DMS 273 treated with DMSO at 0.1 percent for 48 hours (cell line): ENCODE measurements at regions not wholly inside any gene's neighbourhood (a gene's known extent, or its start where the extent isn't known, plus 50 kb on each side); places are given as distances from the start of the nearest gene placed in this dataset.
"Not testable (repeated sequence)": the region's sequence is repeated elsewhere in the genome, so short reads cannot be mapped to it uniquely, and the experiment has no call there.

Experiments
- DNase-seq: peaks from one replicate; lab custom pipeline; 2025; lab: John Stamatoyannopoulos, UW

GRCh38 chr2:109669731-109670130 lies 55.6 kb downstream of the SOWAHC start:
- DNase-seq = no peak

DNA sequence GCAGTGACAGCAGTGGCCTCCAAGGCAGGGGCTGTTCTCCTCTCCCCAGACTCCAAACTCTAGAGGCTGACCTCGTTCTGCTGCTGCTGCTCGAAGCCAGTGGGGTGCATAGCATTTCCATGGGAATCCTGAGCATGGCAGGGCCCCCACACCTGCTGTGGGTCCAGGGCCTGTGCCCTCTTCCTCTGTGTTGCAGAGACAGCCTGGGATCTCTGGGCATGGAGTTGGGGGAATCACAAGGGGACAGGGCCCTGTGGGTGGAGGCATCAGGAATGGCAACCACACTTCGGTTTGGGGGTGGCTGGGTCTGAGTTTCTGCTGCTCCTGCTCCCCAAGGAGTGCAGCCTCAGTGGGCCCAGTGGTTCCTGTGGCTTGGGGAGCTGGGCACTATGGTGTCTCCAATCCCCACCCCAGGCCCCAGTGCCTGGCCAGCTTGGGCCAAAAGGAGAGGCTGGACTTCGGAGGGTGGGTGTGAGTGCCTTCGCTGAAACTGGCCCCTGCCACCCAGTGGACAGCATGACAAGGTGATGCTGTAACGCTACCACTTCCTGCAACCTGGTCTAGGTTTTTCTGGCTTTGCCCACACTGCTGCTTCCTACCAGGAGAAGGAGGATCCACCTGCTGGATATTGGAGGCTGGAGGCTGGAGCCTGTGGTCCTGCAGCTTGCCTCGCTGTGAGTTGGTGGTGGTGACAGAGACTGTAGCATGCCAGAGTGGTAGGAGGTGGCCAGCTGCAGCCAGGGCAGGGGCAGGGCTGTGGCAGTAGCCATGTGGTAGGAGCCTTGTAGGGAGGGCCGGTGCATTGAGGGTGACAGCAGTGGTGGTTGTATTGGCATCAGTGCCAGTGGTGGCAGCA lies 56.6 kb downstream of the SOWAHC start:
- DNase-seq = no peak

GRCh38 chr2:109674894-109675534 lies 60.9 kb downstream of the SOWAHC start:
- DNase-seq = no peak

- no peak for DNase-seq
These were observed 61.6 kb downstream of the SOWAHC start for GRCh38 chr2:109675666-109676345.

GRCh38 chr2:109676346-109676902 lies 62.3 kb downstream of the SOWAHC start:
- peak; percentile 10 for DNase-seq

DNA sequence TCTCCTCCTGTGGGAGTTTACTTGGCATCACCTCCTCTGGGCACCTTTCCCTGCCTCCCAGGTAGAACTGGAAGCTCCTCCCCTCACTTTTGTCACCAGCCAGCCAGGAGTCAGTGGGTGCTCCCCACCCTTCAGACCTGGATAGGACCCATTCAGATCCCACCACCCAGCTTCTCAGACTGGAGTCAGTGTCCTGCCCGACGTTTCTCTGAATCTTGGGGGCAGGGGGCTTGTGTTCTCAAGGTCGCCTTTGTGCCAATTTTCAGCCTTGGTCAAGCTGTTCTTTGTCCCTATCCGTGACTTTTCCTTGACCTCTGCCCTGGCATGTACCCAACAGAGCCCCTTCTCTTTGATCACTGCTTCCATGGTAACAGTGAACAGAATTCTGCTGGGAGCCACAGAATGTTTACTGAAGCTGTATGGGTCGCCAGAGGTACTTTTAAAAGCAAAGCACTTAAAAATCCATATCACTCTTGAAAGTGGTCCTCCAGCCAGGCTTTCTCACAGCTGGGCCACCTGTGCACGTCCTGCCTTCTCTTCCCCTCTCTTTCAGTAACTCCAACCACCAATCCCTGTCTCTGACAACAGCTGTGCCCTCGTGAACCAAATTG lies 63.1 kb downstream of the SOWAHC start:
- DNase-seq = not testable (repeated sequence)

DNA sequence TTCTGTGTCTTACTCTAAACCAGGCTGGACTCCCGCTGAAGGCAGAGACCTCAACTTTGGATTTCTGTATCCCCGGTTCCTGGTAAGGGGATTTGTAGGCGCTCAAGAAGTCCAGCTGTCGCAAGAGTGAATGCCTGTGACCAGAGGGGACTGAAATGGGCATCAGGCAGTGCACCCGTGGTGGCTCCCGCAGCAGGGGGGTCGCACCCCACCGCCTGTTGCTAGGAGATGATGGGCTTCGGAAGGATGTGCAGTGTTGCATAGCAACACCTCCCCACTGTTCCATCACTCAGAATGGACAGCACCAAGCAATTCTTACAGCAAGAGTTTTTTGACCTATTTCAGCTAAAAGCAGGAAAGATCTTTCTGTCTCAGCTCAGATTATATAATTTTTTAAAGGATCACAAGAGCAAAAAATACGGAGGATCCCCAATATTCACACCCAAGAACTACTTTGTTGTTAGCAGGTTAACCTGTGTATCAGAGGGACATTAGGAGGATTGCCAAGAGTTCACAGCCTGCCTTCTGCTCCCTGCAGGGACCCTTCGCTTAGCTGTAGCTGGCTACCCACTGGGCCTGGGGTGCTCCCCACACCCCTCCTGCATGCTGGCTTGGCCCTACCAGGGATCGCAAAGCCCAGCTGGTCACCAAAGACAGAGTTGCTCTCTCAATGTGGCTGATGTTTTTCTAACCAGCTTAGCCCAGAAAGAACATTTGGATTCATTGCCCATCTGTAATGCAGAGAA lies 63.8 kb downstream of the SOWAHC start:
- no peak for DNase-seq

DNA sequence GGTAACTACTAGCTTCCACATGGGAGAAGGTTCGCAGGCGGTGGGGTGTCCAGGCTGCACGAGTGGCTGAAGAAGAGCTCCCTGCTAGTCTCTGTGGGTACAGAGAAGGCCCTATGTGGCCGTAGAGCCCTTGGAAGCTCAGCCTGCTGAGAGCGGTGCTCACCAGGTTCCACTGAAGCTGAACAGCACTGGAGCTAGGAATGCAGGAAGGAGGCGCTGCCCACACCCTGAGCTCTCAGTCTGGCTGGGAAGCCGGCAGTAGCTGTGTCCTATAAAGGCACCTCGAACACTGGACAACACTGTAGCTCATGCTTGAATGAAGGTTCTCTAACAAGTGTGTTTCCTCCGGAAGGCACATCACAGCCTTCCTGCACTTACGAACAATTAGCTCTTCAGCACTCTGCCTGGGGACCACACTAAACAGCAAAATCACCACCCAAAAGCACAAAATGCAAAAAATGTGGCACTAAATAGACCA lies 64.6 kb downstream of the SOWAHC start:
- DNase-seq = not testable (repeated sequence)

DNA sequence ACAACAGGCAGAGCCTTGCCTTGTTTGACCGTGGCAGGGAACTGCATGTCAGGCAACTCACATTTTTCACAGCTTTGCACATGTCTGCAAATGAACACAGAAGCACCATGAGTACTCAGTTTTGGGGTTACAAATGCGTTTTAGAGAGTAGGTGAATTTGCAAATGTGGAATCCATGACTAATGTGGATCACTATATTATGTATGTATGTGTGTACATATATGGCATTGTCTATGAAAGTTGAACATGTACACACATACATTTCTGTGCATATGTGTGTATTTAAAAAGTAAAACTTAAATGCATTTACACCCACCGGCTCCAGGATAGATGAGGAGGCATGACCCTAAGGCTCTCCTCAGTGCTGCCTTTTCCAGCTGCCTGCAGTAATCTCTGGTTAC lies 65.1 kb downstream of the SOWAHC start:
- DNase-seq = no peak

DNA sequence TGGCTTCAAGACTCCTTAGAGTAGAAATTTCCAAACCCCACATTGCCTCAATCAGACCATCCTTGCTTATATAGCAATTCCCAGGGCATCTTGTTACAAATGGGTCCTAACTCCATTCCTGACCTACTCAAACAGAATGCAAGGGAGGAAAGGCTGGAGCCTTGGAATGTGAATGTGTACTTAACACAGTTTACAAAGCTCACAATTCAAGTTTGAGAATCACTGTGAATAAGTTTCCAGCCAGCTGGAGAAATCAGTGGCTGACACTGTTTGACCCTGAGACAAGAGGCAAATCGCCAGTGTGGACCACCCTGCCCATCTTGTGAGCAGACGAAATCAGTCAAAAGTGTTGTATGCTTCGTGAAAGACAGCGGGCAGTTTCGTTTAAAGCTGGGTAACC lies 65.5 kb downstream of the SOWAHC start:
- DNase-seq = no peak

DNA sequence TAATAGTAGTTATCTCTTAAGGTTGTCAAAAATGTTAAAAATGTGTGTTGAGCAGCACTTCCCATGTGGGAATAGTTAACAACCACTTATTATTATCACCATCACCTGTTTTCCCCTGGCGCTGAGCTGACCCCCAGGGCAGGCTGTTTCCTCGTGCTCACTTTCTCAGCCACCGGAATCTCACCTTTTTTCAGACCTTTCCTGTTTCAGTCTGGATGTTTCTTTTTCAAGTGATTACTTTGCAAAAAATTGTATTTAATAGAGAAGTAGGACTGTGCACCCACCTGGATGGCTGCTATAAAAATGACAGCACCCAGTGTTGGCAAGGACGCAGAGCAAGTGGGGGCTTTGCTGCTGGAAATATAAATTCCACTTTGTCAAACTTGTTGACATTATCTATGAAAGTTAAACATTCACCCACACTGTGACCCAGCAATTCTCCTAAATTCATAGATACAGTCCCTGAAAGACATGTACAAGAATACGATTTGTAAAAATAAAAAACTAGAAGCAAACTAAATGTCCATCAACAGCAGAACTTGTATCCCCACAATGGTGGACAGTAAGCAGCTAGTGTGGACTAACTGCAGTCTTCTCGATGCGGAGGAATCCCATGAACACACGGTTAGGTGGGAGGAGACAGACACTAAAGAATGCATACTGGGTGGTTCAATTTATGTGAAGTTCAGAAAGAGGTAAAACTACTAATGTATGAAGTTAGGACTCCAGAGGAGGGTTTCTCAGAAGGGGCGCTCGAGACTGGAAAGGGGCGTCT lies 66.5 kb downstream of the SOWAHC start:
- DNase-seq = no peak

- DNase-seq = no peak
These were observed 67.6 kb downstream of the SOWAHC start for GRCh38 chr2:109681633-109682380.

GRCh38 chr2:109683452-109683851 lies 69.3 kb downstream of the SOWAHC start:
- DNase-seq = no peak

DNA sequence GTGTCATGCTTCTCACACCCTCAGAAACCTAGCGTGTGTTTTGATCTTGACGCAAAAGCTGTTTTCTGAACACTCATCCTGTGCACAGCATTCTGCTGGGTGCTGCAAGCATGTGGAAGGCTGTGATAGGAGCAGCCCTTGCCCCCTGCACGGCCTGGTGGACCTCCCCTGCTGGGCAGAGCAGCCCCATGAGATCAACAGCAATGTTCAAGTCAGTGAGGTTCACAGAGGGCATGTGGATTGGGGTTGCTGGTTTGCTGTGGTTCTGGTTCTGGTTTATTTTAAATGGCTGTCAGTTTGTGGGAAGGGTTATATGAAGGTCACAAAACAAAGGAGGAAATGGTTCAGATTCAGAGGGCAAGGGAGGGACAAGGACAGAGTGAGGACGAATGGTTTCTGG lies 71.3 kb downstream of the SOWAHC start:
- DNase-seq = no peak

GRCh38 chr2:109686921-109687320 lies 72.8 kb downstream of the SOWAHC start:
- DNase-seq = no peak

DNA sequence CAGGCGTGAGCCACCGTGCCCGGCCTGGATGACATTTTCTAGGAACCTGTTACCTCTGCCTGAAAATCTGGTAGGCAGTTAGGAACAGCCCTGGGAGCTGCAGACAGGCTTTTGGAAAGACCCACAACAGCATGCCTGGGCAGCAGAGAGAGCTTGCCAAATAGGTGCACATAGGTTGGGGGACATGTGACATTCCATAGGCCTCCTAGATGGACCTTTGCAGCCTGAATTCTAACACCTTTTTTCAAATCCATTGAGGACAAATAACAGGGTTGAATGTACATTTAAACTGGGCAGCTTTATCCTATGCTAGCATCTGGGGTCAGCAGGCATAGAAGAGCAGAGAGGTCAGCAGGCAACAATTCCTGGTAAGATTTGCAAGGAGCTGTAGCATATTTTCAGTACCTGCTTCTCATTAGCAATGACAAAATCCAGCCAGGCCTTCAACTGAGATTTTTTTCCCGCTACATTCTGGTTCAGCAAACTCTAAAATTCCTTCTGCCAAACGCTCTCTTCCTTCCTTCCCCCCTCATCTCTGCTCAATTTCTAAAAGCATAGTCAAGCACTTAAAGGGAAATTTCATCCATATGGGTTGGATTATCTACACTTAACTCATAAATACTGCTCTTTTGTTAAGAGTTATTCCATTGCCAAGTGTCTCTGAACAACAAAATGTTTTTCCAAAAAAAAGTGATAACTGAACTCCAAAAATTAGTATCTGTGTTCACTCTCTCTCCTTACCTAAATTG lies 75.2 kb downstream of the SOWAHC start:
- no peak for DNase-seq

DNA sequence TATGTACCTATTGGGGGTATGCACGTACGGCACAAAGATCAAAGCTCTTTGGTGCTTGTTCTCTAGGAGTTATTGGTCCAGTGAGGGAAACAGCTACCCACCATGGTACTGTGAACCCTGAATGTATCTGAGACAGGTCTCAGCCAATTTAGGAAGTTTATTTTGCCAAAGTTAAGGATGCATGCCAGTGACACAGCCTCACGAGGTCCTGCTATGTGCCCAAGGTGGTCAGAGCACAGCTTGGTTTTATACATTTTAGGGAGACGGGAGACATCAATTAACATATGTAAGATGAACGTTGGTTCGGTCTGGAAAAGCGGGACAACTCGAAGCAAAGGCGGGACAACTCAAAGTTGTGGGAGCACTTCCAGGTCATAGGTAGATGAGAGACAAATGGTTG lies 75.8 kb downstream of the SOWAHC start:
- no peak for DNase-seq

GRCh38 chr2:109690457-109690821 lies 76.3 kb downstream of the SOWAHC start:
- DNase-seq = no peak
